ENCODE measurements at regions not wholly inside any gene's neighbourhood (a gene's known extent, or its start where the extent isn't known, plus 50 kb on each side); places are given as distances from the start of the nearest gene placed in this dataset.

GRCh38 chr1:5231541-5232315 lies 577.3 kb downstream of the AJAP1 start:
- DNase-seq (ENCODE audit: low spot score): no peak

GRCh38 chr1:5227114-5227513 lies 572.7 kb downstream of the AJAP1 start:
- DNase-seq (ENCODE audit: low spot score): no peak

DNA sequence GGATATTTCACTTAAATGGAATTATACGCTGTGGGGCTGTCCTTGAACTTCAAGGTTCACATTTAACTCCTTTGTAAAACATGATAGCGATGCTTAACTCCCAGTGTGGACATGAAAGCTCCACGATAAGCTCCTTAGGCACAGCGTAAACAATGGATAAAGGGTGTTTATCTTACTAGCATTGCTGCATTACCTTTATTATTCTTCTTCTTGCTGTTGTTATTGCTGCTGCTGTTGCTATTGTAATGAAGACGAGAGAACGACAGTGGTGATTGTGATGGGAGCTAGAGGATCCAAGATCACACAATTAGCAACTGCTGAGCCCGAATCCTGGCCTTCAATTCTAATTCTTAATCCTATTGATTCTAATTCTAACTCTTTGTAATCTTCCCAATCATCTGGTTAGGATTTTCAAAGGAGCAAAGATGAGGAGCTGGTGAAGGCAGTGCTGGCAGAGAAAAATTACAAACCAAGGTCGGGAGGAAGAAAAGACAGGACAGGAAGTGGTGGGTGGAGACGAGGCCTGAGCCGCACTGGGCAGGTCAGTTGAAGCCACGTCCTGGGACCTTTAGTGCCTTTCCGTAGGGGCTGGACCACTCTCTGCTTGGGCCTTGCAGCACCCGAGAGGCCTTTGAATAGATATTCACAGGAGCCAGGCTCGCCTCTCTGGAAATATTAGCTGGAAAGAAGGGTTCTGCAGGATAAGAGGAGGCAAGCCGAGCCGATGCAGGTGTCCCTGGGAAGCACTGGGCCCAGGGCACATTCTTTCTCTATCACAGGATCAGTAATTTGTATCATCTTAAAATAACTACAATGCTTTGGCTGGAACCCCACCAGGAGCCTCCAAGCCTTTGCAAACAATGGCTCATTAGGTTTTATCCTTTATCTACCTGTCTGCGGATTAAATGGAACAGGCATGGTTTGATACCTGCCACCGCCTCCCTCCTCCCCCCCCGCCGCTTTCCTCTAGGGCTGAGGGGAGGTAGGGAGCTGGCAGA lies 571.6 kb downstream of the AJAP1 start:
- no peak for DNase-seq (ENCODE audit: low spot score)

DNA sequence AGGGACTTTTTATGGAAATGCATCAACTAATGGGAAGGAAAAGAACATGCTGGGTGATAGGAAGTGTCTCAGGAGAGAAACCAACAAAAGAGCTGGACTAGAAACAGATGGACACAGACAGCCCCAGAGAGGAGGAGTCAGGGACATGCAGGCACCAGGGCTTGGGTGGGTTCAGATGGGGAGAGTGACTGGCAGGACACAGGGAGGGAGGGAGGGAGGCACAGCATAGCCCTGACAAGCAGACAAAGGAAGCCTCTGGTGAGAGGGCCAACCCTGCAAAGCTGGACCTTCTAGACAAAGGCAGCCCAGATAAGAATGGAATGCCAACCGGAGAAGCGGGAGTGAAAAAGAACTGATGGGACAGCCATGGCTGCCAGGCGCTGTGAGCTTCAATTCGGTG lies 568.8 kb downstream of the AJAP1 start:
- DNase-seq (ENCODE audit: low spot score): no peak

- no peak for DNase-seq (ENCODE audit: low spot score)
Measured at GRCh38 chr1:5222626-5223025, 568.2 kb downstream of the AJAP1 start.

DNA sequence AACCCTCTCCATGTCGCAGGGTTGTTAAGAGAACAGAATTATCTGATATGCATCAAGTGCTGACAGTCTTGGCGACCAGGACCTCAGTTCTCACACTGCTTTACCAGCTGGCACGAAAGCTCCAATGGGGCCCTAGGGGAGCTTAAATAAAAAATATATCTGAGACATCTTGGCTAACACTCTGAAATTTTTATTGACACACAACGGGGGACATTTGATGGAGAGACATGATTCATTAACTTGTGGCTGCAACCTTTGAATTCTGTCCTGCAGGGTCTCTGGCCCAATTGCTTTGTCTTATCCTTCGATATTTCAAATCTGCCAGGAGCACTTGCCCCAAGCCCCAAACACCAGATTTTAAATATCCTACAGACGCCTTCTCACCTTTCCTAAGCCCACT lies 567.0 kb downstream of the AJAP1 start:
- no peak for DNase-seq (ENCODE audit: low spot score)

DNA sequence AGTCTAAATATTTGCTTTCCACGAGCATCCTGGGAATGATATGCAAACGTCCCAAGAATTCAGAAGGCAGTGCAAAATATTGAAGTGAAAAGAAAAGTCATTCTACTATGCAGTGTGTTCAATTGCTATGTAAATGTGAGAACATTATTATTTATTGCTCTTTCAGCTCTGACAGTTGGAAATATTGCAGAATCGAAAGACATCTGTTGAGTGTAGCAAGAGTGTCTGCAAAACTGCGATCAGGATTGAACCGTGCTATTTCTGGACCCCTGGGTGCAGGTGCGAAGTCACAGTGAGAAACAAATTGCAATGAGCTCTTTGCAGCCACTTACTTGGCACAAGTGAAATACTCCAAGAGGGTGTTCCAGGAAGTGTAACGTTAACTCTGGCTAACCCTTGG lies 566.4 kb downstream of the AJAP1 start:
- no peak for DNase-seq (ENCODE audit: low spot score)

GRCh38 chr1:5220421-5220820 lies 566.0 kb downstream of the AJAP1 start:
- no peak for DNase-seq (ENCODE audit: low spot score)

DNA sequence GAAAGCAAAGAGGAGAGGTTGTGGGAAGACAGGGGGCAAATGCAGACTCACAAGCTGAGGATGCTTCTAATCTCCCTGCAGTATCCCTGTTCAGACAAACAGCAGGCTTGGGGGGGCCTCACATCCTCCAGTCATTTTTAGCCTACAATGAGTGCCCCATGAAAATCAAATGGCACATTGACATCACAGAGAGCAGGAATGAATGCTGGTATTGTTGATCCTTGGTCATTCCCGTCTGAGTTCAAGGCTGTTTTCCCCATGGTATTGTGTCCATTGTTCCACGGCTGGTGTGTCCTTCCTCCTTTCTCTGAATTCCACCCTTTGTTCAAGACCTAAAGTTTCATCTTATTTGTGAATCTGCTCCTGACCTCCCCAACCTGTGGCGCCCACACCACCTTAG lies 545.6 kb downstream of the AJAP1 start:
- no peak for DNase-seq (ENCODE audit: low spot score)

GRCh38 chr1:5198328-5198727 lies 543.9 kb downstream of the AJAP1 start:
- no peak for DNase-seq (ENCODE audit: low spot score)

- no peak for DNase-seq (ENCODE audit: low spot score)
Measured at GRCh38 chr1:5191470-5191869, 537.1 kb downstream of the AJAP1 start.

GRCh38 chr1:5189384-5189783 lies 535.0 kb downstream of the AJAP1 start:
- no peak for DNase-seq (ENCODE audit: low spot score)

GRCh38 chr1:5165762-5166161 lies 511.4 kb downstream of the AJAP1 start:
- no peak for DNase-seq (ENCODE audit: low spot score)

DNA sequence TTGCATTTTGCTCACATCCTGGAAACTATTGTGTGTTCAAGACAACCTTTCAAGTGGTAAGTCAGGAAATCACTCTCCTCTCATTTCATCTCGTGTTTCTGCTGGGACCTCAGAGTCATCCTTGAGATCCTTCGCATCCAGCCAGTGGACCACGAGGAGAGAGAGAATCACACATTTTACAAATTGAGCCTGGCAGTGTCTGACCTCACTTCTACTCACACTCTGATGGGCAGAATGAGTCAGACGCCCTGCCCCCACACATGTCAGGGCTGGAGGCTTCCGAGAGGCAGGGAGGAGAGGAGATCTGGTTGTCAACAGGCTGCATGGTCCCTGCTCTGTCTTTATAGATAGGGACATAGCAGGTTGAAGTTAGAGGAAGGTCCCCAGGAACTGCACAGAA lies 509.7 kb downstream of the AJAP1 start:
- DNase-seq (ENCODE audit: low spot score): no peak

- no peak for DNase-seq (ENCODE audit: low spot score)
Measured at GRCh38 chr1:5161372-5161771, 507.0 kb downstream of the AJAP1 start.

DNA sequence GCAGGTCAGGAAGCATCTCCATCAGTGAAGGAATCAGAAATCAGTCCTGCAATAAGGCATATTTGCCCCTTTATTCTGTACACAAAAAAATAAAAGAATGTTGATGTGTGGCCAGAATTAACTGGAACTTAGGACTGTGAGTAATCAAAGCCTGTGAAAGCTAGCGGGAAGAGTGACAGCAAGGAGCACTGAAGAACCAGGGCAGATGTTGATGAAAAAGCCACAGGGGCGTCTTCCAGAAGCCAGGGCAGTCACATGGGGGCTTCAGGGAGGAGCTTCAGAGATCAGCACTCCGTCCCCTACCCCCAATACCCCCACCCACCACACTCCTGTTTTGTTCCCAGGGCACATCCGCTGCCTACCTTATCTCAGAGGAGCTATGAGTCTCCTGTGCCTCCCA lies 502.8 kb downstream of the AJAP1 start:
- no peak for DNase-seq (ENCODE audit: low spot score)

GRCh38 chr1:5156416-5157120 lies 502.2 kb downstream of the AJAP1 start:
- DNase-seq (ENCODE audit: low spot score): no peak

DNA sequence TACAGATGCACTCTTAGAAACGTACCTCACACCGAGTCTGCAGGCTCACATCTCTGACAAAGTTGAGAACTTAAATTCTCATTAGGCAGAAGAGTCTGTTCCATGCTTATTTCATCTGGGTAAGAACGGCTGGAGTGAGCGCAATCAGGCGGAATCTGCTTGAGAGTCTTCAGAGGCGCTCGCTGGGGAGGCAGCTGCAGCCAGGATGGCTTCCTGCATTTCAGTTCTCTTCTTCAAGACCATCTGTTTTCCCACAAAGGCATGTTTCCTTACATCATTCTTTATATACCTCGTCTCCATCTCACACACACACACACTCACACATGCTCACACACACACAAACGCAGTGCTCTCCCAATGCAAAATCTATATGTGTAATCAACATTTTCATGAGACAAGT lies 497.1 kb downstream of the AJAP1 start:
- no peak for DNase-seq (ENCODE audit: low spot score)

- no peak for DNase-seq (ENCODE audit: low spot score)
Measured at GRCh38 chr1:5150191-5150590, 495.8 kb downstream of the AJAP1 start.

DNA sequence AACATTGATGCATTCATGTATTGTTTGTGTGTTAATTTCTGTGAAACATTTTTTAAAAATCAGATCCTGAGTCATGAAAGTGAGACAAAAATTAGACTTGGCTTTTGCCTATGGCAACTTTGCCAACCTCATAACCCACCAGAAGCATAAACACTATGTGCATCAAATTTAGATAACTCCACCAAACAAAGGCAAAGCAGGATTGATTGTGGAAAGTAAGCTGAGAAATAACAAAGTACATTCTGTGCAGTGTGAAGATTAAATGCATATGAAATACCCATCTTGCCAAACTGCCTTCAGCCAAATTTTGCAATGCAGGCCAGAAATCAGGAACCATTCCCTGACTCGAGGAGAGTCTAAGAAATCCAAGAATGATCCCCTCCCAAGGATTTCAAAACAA lies 493.4 kb downstream of the AJAP1 start:
- DNase-seq (ENCODE audit: low spot score): no peak

GRCh38 chr1:5142389-5142788 lies 488.0 kb downstream of the AJAP1 start:
- no peak for DNase-seq (ENCODE audit: low spot score)

DNA sequence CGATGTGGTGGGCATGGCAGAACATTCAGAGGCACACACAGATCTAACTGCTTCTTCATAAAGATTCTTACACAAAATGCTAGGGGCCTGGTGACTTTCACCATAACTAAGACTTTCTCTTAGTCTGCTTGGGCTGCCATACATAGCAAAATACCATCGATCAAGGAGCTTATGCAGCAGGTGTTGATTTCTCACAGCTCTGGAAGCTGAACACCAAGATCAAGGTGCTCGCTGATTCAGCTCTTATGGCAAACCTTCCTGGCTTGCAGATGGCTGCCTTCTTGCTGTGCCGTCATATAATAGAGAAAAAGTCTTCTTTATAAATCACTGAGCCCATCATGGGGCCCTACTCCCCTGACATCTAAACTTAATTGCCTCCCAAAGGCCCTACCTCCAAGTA lies 487.3 kb downstream of the AJAP1 start:
- no peak for DNase-seq (ENCODE audit: low spot score)

GRCh38 chr1:5140962-5141361 lies 486.6 kb downstream of the AJAP1 start:
- DNase-seq (ENCODE audit: low spot score): no peak
